HG03045 (cell line): ENCODE measurements at regions not wholly inside any gene's neighbourhood (a gene's known extent, or its start where the extent isn't known, plus 50 kb on each side); places are given as distances from the start of the nearest gene placed in this dataset.
"Not testable (repeated sequence)": the region's sequence is repeated elsewhere in the genome, so short reads cannot be mapped to it uniquely, and the experiment has no call there.

Source experiments
- ATAC-seq: cut with Tn5 transposase; IDR thresholded peaks from one replicate; pipeline ENCODE4 v1.9.1; 2021; ENCODE audit warnings: mild to moderate bottlenecking, moderate library complexity; ENCODE audit not compliant: unreplicated experiment

DNA sequence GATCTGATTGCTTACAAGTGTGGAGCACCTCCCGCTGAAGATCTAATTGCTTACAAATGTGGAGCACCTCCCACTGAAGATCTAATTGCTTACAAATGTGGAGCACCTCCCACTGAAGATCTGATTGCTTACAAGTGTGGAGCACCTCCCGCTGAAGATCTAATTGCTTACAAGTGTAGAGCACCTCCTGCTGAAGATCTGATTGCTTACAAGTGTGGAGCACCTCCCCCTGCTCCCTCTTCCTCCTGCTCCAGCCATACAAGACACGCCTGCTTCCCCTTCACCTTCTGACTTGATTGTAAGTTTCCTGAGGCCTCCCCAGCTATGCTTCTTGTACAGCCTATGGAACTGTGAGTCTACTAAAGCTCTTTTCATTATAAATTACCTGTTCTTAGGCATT is 1014.9 kb downstream of the SOCS6 start:
- not testable (repeated sequence) for ATAC-seq

DNA sequence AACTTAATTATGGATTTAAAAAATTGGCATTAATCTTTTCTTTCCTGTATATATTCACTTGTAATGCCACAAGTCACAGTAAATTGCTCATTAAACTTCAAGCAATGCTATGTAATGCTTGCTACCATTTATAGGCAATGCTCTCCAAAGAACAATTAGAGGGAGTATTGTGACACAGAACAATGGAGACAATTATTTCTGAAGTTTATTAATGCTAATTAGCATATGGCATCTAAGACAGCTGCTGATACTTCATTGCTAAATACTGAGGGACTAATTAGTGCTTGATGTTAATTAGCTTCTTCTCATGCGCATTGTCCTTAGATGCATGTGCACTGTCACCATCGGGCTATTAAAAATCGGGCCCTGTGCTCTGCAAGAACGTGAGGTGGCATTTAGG is 1012.8 kb downstream of the SOCS6 start:
- ATAC-seq, result no peak

DNA sequence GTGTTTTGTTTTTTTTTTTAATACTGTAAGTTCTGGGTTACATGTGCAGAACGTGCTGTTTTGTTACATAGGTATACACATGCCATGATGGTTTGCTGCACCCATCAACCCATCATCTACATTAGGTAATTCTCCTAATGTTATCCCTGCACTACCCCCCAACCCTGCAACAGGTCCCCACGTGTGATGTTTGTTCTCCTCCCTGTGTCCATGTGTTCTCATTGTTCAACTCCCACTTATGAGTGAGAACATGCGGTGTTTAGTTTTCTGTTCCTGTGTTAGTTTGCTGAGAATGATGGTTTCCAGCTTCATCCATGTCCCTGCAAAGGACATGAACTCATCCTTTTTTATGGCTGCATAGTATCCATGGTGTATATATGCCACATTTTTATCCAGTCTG is 1005.4 kb downstream of the SOCS6 start:
- not testable (repeated sequence) for ATAC-seq

DNA sequence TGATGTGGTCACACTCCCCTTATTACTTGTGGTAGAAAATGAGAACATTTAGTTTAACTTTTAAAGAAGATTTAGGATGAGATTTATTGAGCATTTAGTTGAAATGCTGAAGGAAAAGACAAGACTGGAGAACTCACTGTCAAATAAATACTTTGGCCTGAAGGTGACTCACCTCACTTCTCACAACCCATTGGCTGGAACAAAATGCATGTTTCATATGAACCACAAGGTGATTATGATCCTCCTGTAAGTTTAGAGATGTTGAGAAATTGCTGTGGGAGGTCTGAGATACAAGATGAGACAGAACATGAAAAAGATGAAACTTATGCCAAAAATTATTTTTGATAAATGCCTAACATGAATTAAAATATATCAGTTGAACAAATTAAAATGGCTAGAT is 1004.5 kb downstream of the SOCS6 start:
- no peak for ATAC-seq

DNA sequence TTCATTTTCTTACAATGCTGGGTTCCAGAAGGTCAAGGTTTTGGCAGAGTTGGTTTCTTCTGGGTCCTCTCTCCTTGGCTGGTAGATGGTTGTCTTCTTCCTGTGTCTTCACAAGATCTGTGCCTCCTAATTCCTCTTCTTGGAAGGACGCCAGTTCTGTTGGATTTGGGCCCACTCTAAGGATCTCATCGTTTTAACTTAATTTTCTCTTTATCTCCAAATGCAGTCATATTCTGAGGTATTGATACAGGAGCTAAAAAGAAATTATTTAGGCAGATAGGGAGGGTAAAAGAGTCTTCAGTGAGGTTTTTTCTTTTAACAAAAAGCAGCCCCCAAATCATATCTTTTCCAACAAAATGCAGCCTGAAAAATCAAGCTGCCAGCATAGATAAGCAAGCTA is 998.4 kb downstream of the SOCS6 start:
- no peak for ATAC-seq

DNA sequence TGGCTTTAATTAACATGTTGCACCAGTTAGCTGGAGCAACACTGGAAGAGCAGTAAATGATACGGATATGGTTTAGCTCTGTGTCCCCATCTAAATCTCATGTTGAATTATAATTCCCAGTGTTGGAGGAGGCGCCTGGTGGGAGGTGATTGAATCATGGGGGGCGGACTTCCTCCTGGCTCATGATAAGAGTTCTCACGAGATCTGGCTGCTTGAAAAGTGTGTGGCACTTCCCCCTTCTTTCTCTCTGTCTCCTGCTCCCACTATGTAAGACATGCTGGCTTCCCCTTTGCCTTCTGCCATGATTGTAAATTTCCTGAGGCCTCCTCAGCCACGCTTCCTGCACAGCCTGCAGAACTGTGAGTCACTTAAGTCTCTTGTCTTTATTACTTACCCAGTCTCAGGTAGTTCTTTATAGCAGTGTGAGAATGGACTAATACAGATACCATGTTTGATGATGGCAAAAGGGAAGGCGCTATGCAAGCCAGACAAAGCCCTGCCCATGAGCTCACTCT is 963.6 kb downstream of the SOCS6 start:
- no peak for ATAC-seq

DNA sequence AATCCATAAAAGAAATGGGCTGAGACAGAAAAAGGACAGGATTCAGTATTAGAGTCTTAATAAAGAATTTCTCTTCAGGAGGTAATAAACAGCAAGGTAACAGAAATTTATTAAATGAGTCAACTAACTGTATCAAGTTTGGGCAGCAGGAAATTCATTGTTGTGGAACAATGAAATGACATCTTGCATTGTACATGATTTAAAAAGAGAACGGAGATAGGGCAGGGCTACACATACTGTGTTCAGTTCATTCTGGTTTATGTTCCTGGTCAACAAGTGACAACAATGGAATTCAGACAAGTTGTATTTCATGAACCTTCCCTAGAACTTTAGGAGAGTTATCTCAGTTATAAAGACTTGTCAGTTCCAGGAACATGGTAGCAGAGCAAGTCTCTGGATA is 961.3 kb downstream of the SOCS6 start:
- no peak for ATAC-seq

DNA sequence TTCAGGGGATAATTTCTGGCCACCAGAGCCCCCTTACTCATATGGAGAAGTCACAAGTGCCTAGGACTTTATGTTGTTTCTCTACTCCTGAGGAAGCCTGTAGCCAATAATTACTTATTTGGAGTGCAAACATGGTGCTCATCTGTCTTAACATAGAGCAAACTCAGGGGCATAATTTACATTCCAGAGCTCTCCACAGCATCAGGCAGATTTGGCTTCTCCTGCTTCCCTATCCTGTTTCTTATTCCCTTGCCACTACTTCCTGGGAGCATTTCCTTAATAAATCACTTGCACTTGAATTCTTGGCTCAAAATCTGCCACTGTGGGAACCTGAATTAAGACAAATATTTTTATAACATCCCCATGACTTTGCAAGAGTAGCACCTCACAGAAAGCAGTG is 960.9 kb downstream of the SOCS6 start:
- ATAC-seq, result no peak

DNA sequence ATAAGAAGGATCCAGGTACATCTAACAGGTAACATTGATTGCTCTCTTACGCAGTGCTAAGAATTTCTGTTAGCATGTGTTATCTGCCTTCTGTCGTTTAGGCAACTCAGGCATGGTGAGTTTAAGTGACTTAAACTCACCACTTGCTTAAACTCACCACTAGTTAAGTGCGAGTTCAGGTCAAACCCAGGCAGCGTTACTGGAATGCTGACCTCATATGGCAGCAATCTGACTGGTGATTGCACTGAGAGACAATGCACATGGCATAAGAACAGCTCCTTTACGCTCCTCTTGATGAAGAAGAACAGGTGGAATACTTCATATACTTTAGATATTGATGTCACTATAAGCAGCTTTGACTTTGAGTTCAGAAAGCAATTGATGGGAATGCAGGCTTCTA is 954.1 kb downstream of the SOCS6 start:
- no peak for ATAC-seq

DNA sequence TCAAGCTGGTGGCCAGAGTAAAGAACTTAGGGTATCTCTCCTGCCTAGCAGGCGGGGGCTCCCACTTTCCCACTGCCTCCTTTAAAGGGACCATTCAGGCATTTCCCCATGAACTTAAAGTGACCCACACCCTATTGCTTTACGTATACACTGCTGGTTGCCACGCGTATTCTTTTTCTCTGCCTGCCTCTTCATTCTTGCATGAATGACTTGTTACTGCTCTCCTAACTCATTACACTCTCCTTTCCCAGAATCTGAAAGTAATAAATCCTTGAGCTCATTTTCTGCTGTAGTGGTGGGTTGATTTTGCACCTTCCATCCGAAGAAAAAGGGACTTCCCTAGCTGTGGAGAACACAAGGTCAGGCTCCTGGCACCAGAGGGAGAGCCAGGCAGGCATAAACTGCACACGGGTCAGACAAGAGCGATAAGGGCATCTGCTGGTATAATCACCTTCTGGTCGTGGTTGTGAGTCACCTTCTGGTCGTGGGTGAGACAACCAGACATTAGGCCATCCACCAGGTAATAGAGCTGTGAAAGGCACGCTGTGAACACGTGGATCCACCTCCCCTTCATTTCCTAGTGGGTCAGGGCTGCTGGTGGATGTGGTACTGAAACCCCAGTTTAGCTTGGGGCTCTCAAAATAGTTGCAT is 950.3 kb downstream of the SOCS6 start:
- no peak for ATAC-seq

DNA sequence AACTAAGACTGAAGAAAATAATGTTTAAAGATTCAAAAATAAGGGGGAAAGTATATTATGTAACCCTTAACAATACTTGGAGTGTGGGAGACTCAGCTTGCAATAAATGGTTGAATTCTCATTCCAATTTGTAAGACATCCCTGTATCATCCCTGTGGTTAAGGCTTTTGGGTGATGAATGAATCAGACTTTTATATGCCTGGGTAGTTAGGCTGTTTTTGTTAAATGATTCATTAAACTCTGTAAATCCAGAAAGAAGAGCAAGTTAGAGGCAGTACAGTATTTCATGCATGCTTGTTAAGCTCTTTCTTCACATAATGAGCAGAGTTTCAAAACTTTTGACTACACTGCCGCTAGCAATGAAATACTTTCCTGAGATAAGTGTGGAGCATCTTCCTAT is 948.8 kb downstream of the SOCS6 start:
- ATAC-seq, result no peak

DNA sequence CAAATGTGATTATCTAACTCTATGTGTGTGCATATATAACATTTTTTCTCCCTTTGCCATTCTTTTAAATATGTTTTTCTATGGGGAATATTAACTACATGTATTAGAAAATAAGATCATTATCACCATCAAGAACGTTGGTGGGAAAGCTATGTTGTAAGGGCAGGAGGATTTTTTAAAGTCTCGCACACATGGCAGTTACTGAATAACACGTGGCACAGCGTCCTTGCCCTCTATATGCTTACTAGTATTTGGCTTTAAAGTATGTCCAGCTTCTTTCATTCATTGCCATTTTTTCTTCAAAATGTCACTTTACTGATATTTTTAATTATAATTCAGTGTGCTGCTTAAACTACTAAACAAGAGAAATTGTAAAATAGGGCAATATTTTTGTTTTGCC is 944.3 kb downstream of the SOCS6 start:
- ATAC-seq, result no peak

DNA sequence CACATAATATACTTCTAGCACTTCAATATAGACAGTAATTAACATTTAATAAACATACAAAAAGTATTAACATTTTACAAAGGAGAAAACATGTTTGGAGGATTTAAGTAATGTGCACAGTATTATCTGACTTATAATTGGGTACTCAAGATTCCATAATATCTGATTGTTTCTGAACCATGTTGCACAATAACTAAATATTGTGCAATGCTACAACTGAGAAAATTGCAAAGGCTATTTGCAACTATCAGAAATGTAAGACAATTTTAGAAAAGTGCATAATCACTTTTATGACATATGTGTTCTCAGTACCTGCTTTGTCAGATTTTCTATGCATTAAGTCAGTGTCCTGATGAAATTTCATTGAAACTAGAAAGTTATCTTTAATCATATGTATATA is 934.6 kb downstream of the SOCS6 start:
- ATAC-seq, result no peak

DNA sequence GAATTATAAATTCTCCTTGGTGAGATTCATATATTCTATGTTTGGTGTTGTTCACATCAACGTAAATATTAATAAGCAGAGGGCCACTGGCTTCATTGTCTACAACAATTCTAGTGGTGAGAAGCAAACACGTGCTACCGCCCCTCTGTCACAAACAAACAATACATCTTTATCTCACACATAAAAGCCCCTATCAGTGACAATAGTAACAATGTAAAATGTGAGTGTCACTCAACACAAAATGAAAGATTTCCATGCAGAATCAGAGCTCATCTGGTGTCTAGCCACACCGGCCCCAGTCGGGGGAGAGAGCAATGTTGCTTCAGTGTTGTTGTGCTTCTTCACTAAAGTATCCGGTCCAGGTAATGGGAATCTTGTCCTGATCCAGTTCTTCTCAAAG is 932.6 kb downstream of the SOCS6 start:
- ATAC-seq, result no peak

DNA sequence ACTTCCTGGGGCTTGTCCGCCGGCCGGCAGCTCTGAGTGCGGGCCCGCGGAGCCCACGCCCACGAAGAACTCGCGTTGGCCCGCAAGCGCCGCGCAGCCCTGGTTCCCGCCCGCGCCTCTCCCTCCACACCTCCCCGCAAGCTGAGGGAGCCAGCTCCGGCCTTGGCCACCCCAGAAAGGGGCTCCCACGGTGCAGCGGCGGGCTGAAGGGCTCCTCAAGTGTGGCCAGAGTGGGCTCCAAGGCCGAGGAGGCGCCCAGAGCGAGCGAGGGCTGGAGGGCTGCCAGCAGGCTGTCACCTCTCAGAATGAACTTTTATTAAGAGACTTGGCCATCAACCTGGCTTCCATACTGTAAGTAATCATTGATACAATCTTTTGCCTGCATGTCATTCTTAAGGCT is 923.9 kb downstream of the SOCS6 start:
- not testable (repeated sequence) for ATAC-seq

DNA sequence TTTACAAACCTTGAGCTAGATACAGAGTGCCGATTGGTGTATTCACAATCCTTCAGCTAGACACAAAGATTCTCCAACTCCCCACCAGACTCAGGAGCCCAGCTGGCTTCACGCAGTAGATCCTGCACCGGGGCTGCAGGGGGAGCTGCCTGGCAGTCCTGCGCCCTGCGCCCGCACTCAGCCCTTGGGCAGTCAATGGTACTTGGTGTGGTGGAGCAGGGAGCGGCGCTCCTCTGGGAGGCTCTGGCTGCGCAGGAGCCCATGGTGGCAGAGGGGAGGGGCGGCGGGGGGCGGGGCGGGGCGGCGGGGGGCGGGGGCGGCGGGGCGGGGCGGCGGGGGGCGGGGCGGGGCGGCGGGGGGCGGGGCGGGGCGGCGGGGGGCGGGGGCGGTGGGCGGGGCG is 923.4 kb downstream of the SOCS6 start:
- no peak for ATAC-seq

DNA sequence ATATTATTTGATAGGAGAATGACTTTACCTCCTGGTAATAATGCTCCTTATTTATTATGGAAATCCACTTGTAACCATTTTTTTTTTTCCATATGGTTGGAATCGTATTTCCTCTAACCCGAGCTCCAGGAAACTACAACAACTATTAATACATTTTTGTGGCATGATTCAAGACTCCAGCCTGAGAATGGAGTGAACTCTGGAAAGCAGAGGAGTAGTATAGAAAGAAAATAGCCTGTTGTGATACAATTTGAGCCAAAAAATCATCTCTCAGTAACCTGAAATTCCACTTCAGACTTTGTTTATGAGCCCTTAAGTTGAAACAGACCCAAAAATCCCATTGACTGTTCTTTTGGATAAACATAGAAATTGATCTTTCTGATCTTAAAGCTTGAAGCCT is 921.1 kb downstream of the SOCS6 start:
- ATAC-seq, result no peak

DNA sequence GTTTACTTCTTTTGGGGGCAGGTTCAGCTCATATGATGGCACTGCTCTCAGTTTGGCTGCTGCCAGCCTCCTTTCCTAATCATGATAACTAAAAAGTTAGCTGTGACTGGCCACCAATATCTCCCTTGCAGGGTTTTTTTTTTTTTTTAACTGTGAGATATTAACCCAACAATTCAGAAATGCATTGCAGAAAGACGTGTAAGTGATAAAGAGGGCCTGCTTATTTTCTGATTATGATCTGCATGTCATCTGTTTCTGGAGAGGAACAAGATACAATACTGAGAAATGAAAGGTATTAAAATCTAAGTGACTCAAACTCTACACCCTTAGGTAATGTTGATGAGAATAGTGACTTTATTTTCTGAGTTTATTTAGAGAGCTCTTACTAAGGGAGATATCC is 905.6 kb downstream of the SOCS6 start:
- no peak for ATAC-seq

DNA sequence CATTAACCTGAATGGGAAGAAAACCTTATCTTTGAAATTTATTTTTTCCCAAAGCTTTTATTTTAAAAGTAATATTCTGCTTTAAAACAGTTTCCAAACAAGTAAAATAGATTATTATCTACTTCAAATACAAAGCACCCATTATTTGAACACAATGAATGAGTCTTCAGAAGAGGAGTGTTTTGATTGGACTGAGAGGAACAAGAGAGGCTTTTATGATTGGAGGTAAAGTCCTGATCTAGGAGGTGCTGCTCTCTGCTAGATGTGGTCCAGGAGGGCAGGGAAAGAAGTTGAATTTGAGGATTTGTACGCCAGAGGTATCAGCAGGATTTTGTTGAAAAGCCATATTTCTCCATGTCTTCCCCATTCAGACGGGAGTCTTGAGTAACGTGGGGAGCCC is 900.7 kb downstream of the SOCS6 start:
- no peak for ATAC-seq

DNA sequence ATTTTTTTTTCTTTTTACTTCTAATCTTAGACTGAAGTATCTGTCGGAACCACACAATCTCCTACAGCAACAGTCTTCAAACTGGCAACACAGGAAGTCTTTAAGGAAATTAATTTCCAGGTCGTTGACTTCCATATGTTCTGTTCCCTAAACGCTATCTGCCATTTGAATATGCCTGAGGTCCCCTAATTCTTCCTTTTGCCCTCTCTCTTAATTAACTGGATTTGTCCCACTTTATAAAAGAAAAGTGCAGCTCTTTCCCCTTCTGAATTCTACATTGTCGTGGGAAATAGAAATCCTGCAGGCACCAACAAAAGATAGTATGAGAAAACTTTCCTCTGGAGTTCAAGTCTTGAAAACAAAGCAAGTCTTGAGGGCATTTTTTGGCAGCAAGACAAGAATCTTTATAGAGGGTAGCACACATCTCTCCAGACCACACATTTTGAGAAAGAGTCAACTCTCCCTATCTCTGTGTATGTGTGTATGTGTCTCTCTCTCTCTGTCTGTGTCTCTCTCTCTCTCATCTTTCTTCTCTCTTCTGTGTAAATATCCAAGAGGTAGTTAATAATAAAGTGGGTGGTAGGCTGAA is 879.8 kb downstream of the SOCS6 start:
- no peak for ATAC-seq

DNA sequence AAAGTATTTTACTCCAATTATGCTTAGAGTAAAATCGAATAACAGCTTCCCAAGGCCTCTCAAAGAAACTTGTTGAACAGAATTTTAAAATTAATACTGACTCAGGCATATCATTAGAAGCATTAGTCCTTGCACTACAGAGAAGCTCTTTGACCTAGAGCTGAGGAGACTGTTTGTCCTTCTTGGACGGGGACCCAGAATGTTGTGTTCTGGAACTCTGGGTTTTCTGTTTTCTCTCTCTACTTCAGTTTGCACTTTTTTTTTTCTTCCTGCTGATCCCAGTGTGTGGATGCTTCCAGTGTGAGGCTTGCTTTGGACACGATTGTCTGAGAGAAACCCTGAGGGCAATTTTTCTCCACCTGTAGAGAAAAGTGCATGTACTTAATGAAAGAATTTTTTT is 847.6 kb downstream of the SOCS6 start:
- no peak for ATAC-seq

DNA sequence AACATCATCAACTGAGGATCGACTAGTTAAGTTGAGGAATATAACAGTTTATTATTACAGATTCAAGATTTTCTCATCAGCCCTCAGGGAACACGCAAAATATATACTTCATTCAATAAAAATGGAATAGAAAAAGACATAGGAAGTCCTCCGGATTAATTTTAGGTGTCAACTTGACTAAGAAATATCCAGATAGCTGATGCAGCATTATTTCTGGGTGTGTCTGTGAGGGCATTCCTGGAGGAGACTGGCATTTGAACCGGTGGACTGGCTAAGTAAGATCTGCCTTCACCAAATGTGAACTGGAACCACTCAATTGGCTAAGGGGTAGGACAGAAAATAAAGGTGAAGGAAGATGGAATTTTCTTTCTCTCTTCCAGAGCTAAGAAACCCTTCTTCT is 845.3 kb downstream of the SOCS6 start:
- ATAC-seq, result no peak

DNA sequence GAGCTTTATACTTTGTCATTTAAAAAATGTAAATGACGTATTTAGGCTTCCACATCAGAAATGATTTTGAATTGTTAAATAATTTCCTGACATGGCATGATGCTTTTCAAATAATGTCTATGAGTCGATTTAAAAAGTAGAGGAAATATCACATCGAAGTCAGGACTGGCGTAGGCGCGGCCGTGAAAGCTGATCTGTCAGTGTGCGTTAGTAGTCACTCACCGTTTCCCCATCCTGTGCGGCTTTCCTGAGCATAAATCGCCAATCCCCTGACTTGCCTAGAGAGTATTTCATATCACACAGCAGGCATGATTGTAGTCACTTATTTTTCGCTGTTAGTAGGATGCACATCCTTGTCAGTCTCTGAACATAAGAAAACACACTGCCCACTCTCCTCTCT is 843.1 kb downstream of the SOCS6 start:
- ATAC-seq, result no peak
